HG03378 (cell line): ENCODE measurements at regions not wholly inside any gene's neighbourhood (a gene's known extent, or its start where the extent isn't known, plus 50 kb on each side); places are given as distances from the start of the nearest gene placed in this dataset.
"Not testable (repeated sequence)": the region's sequence is repeated elsewhere in the genome, so short reads cannot be mapped to it uniquely, and the experiment has no call there.

ENCODE experiments used
- ATAC-seq: cut with Tn5 transposase; IDR thresholded peaks from one replicate; pipeline ENCODE4 v1.9.1; 2021; ENCODE audit warnings: mild to moderate bottlenecking, moderate library complexity; ENCODE audit not compliant: unreplicated experiment

GRCh38 chr14:41120402-41120801 is 486.3 kb upstream of the LRFN5 start:
- no peak for ATAC-seq

GRCh38 chr14:41096131-41096530 is 510.5 kb upstream of the LRFN5 start:
- no peak for ATAC-seq

GRCh38 chr14:41087056-41087455 is 519.6 kb upstream of the LRFN5 start:
- ATAC-seq: no peak

GRCh38 chr14:41073544-41073943 is 533.1 kb upstream of the LRFN5 start:
- no peak for ATAC-seq

GRCh38 chr14:41072776-41073175 is 533.9 kb upstream of the LRFN5 start:
- no peak for ATAC-seq

GRCh38 chr14:41071351-41071750 is 535.3 kb upstream of the LRFN5 start:
- ATAC-seq: no peak

- ATAC-seq: no peak
These were observed 543.9 kb upstream of the LRFN5 start for GRCh38 chr14:41062826-41063225.

- ATAC-seq: no peak
These were observed 551.1 kb upstream of the LRFN5 start for GRCh38 chr14:41055589-41055988.

- no peak for ATAC-seq
These were observed 554.9 kb upstream of the LRFN5 start for GRCh38 chr14:41051801-41052200.

- no peak for ATAC-seq
These were observed 558.9 kb upstream of the LRFN5 start for GRCh38 chr14:41047763-41048162.

- no peak for ATAC-seq
These were observed 569.3 kb upstream of the LRFN5 start for GRCh38 chr14:41037388-41037787.

- no peak for ATAC-seq
These were observed 571.7 kb upstream of the LRFN5 start for GRCh38 chr14:41034969-41035368.

- ATAC-seq: no peak
These were observed 583.7 kb upstream of the LRFN5 start for GRCh38 chr14:41022932-41023331.

GRCh38 chr14:41016213-41016612 is 590.5 kb upstream of the LRFN5 start:
- no peak for ATAC-seq

- no peak for ATAC-seq
These were observed 606.3 kb upstream of the LRFN5 start for GRCh38 chr14:41000350-41000749.

- no peak for ATAC-seq
These were observed 617.4 kb upstream of the LRFN5 start for GRCh38 chr14:40989260-40989659.

- ATAC-seq: no peak
These were observed 619.2 kb upstream of the LRFN5 start for GRCh38 chr14:40987481-40987880.

- no peak for ATAC-seq
These were observed 620.0 kb upstream of the LRFN5 start for GRCh38 chr14:40986655-40987054.

- no peak for ATAC-seq
These were observed 621.1 kb upstream of the LRFN5 start for GRCh38 chr14:40985584-40985983.

- ATAC-seq: no peak
These were observed 623.1 kb upstream of the LRFN5 start for GRCh38 chr14:40983604-40984003.

- ATAC-seq: no peak
These were observed 625.4 kb upstream of the LRFN5 start for GRCh38 chr14:40981247-40981646.

- ATAC-seq: not testable (repeated sequence)
These were observed 646.4 kb upstream of the LRFN5 start for GRCh38 chr14:40960257-40960656.

GRCh38 chr14:40955131-40955505 is 651.6 kb upstream of the LRFN5 start:
- ATAC-seq: no peak
